Natural killer cell treated with Interleukin-12 subunit alpha and Interleukin-12 subunit beta and Interleukin-15 and Interleukin-18, amount 100 ng/mL, for 72 hours (primary cell): ENCODE measurements at regions not wholly inside any gene's neighbourhood (a gene's known extent, or its start where the extent isn't known, plus 50 kb on each side); places are given as distances from the start of the nearest gene placed in this dataset.

Experiments
- ATAC-seq, 2 donors: fragments of 150-1000 bp; cut with Tn5 transposase in 1 of 2; sonication (Bioruptor Pico), chemical (Tn5 transposase) in 1 of 2; 2 replicates each; pipeline ENCODE4 v1.10.0; 2021
- DNase-seq: peaks from one replicate; pipeline ENCODE4 v3.0.0; 2022; ENCODE audit warnings: low spot score
- H3K27ac Mint-ChIP-seq, 2 donors: 1 replicate in 1 of 2; 2 replicates in 1 of 2; pipeline ENCODE4 v1.8.0; 2022; ENCODE audit warnings: mixed read lengths in 2 of 2, mild to moderate bottlenecking in 1 of 2, moderate library complexity in 1 of 2
- H3K27me3 Mint-ChIP-seq, 2 donors: 1 replicate in 1 of 2; 2 replicates in 1 of 2; pipeline ENCODE4 v1.8.0; 2022; ENCODE audit warnings: mixed read lengths in 2 of 2
- H3K36me3 Mint-ChIP-seq: one replicate; pipeline ENCODE4 v1.8.0; 2022; ENCODE audit warnings: mixed read lengths
- H3K4me1 Mint-ChIP-seq, 2 donors: 1 replicate in 1 of 2; 2 replicates in 1 of 2; pipeline ENCODE4 v1.8.0; 2022; ENCODE audit warnings: low read depth in 2 of 2, mixed read lengths in 2 of 2, mild to moderate bottlenecking in 1 of 2
- H3K4me3 Mint-ChIP-seq: one replicate; pipeline ENCODE4 v1.8.0; 2022; ENCODE audit warnings: mixed read lengths
- H3K9me3 Mint-ChIP-seq: 2 replicates; pipeline ENCODE4 v1.8.0; 2022; ENCODE audit warnings: mixed read lengths

GRCh38 chr3:148126956-148127355, 570.7 kb upstream of the AGTR1 start:
- DNase-seq (no peak), ATAC-seq (no peak)
- no peak overlapping the region for H3K27ac Mint-ChIP-seq
- H3K4me3 Mint-ChIP-seq = no peak overlapping the region
- H3K4me1 Mint-ChIP-seq = no peaks in the 10 kb centered on the region
- H3K9me3 Mint-ChIP-seq = peaks cover 13% of the 10 kb centered on the region
- H3K36me3 Mint-ChIP-seq = no peaks in the 10 kb centered on the region
- H3K27me3 Mint-ChIP-seq = no peaks in the 10 kb centered on the region

- ATAC-seq (no peak), DNase-seq (no peak)
- Mint-ChIP-seq H3K4me3 (no peak overlapping the region), H3K9me3 (peaks cover 19% of the 10 kb centered on the region), H3K36me3 (no peaks in the 10 kb centered on the region), H3K4me1 (no peaks in the 10 kb centered on the region), H3K27me3 (no peaks in the 10 kb centered on the region), H3K27ac (no peak overlapping the region)
These were observed 569.6 kb upstream of the AGTR1 start for GRCh38 chr3:148128136-148128535.

GRCh38 chr3:148131990-148132638, 565.6 kb upstream of the AGTR1 start:
- no peaks in the 10 kb centered on the region for H3K27me3 Mint-ChIP-seq
- H3K4me3 Mint-ChIP-seq = no peak overlapping the region
- H3K27ac Mint-ChIP-seq = no peak overlapping the region
- H3K36me3 Mint-ChIP-seq = no peaks in the 10 kb centered on the region
- H3K9me3 Mint-ChIP-seq = peaks cover 19% of the 10 kb centered on the region
- H3K4me1 Mint-ChIP-seq = no peaks in the 10 kb centered on the region
- DNase-seq (no peak), ATAC-seq (no peak)

GRCh38 chr3:148136816-148137215, 560.9 kb upstream of the AGTR1 start:
- peaks cover 4% of the 10 kb centered on the region for H3K36me3 Mint-ChIP-seq
- no peak for DNase-seq
- H3K27ac Mint-ChIP-seq = no peak overlapping the region
- no peaks in the 10 kb centered on the region for H3K27me3 Mint-ChIP-seq
- H3K4me1 Mint-ChIP-seq = no peaks in the 10 kb centered on the region
- ATAC-seq = no peak
- no peak overlapping the region for H3K4me3 Mint-ChIP-seq
- H3K9me3 Mint-ChIP-seq = peaks cover 15% of the 10 kb centered on the region

- peaks cover 22% of the 10 kb centered on the region for H3K9me3 Mint-ChIP-seq
- H3K4me3 Mint-ChIP-seq = no peak overlapping the region
- H3K4me1 Mint-ChIP-seq = no peaks in the 10 kb centered on the region
- no peak for DNase-seq
- H3K27ac Mint-ChIP-seq = no peak overlapping the region
- H3K36me3 Mint-ChIP-seq = peaks cover 12% of the 10 kb centered on the region
- ATAC-seq = no peak
- no peaks in the 10 kb centered on the region for H3K27me3 Mint-ChIP-seq
These were observed 551.5 kb upstream of the AGTR1 start for GRCh38 chr3:148146241-148146640.

GRCh38 chr3:148146947-148147826, 550.5 kb upstream of the AGTR1 start:
- Mint-ChIP-seq H3K9me3 (peaks cover 20% of the 10 kb centered on the region), H3K4me1 (no peaks in the 10 kb centered on the region), H3K27ac (no peak overlapping the region), H3K4me3 (no peak overlapping the region), H3K27me3 (no peaks in the 10 kb centered on the region), H3K36me3 (peaks cover 6% of the 10 kb centered on the region)
- DNase-seq (no peak), ATAC-seq (no peak)

GRCh38 chr3:148147903-148148302, 549.8 kb upstream of the AGTR1 start:
- Mint-ChIP-seq H3K27ac (no peak overlapping the region), H3K36me3 (peaks cover 6% of the 10 kb centered on the region), H3K4me3 (no peak overlapping the region), H3K4me1 (no peaks in the 10 kb centered on the region), H3K9me3 (peaks cover 23% of the 10 kb centered on the region), H3K27me3 (no peaks in the 10 kb centered on the region)
- DNase-seq = no peak
- ATAC-seq = no peak

- Mint-ChIP-seq H3K36me3 (peaks cover 6% of the 10 kb centered on the region), H3K27ac (no peak overlapping the region), H3K4me3 (no peak overlapping the region), H3K27me3 (no peaks in the 10 kb centered on the region), H3K4me1 (no peaks in the 10 kb centered on the region), H3K9me3 (peaks cover 22% of the 10 kb centered on the region)
- DNase-seq (no peak), ATAC-seq (no peak)
These were observed 548.1 kb upstream of the AGTR1 start for GRCh38 chr3:148149556-148149955.

- DNase-seq (no peak), ATAC-seq (no peak)
- Mint-ChIP-seq H3K4me1 (no peaks in the 10 kb centered on the region), H3K27ac (no peak overlapping the region), H3K36me3 (peaks cover 6% of the 10 kb centered on the region), H3K9me3 (peaks cover 19% of the 10 kb centered on the region), H3K4me3 (no peak overlapping the region), H3K27me3 (no peaks in the 10 kb centered on the region)
These were observed 547.6 kb upstream of the AGTR1 start for GRCh38 chr3:148150141-148150540.

GRCh38 chr3:148158210-148158609, 539.5 kb upstream of the AGTR1 start:
- ATAC-seq (no peak), DNase-seq (no peak)
- Mint-ChIP-seq H3K4me3 (no peak overlapping the region), H3K36me3 (no peaks in the 10 kb centered on the region), H3K27ac (no peak overlapping the region), H3K27me3 (no peaks in the 10 kb centered on the region), H3K9me3 (peaks cover 5% of the 10 kb centered on the region), H3K4me1 (no peaks in the 10 kb centered on the region)

- peaks cover 10% of the 10 kb centered on the region for H3K9me3 Mint-ChIP-seq
- H3K27me3 Mint-ChIP-seq = no peaks in the 10 kb centered on the region
- no peaks in the 10 kb centered on the region for H3K36me3 Mint-ChIP-seq
- ATAC-seq (no peak), DNase-seq (no peak)
- no peaks in the 10 kb centered on the region for H3K4me1 Mint-ChIP-seq
- H3K4me3 Mint-ChIP-seq = no peak overlapping the region
- H3K27ac Mint-ChIP-seq = no peak overlapping the region
These were observed 535.6 kb upstream of the AGTR1 start for GRCh38 chr3:148162132-148162531.

GRCh38 chr3:148168347-148168746, 529.4 kb upstream of the AGTR1 start:
- H3K27ac Mint-ChIP-seq = no peak overlapping the region
- DNase-seq (no peak), ATAC-seq (no peak)
- H3K9me3 Mint-ChIP-seq = peaks cover 15% of the 10 kb centered on the region
- no peak overlapping the region for H3K4me3 Mint-ChIP-seq
- no peaks in the 10 kb centered on the region for H3K4me1 Mint-ChIP-seq
- no peaks in the 10 kb centered on the region for H3K27me3 Mint-ChIP-seq
- no peaks in the 10 kb centered on the region for H3K36me3 Mint-ChIP-seq

- Mint-ChIP-seq H3K4me3 (no peak overlapping the region), H3K9me3 (peaks cover 8% of the 10 kb centered on the region), H3K27me3 (no peaks in the 10 kb centered on the region), H3K36me3 (no peaks in the 10 kb centered on the region), H3K4me1 (no peaks in the 10 kb centered on the region), H3K27ac (no peak overlapping the region)
- DNase-seq = no peak
- ATAC-seq = no peak
These were observed 523.9 kb upstream of the AGTR1 start for GRCh38 chr3:148173851-148174250.

- no peaks in the 10 kb centered on the region for H3K36me3 Mint-ChIP-seq
- peaks cover 8% of the 10 kb centered on the region for H3K9me3 Mint-ChIP-seq
- no peaks in the 10 kb centered on the region for H3K27me3 Mint-ChIP-seq
- no peak overlapping the region for H3K4me3 Mint-ChIP-seq
- ATAC-seq = no peak
- DNase-seq = no peak
- H3K27ac Mint-ChIP-seq = no peak overlapping the region
- no peaks in the 10 kb centered on the region for H3K4me1 Mint-ChIP-seq
These were observed 522.5 kb upstream of the AGTR1 start for GRCh38 chr3:148175214-148175613.
